NT2/D1 (cell line): ENCODE measurements at regions not wholly inside any gene's neighbourhood (a gene's known extent, or its start where the extent isn't known, plus 50 kb on each side); places are given as distances from the start of the nearest gene placed in this dataset.

Experiments
- SUZ12 ChIP-seq: IDR thresholded peaks from 2 replicates; pipeline ENCODE4 v1.6.1; 2011; ENCODE audit not compliant: insufficient read length, insufficient read depth; ENCODE audit errors: extremely low read depth
- YY1 ChIP-seq: IDR thresholded peaks from 2 replicates; pipeline ENCODE4 v1.6.1; 2011; ENCODE audit not compliant: insufficient read length, insufficient read depth
- ZNF274 ChIP-seq: IDR thresholded peaks from 2 replicates; pipeline ENCODE4 v1.6.1; 2011; ENCODE audit warnings: mild to moderate bottlenecking, low read depth, low read length

DNA sequence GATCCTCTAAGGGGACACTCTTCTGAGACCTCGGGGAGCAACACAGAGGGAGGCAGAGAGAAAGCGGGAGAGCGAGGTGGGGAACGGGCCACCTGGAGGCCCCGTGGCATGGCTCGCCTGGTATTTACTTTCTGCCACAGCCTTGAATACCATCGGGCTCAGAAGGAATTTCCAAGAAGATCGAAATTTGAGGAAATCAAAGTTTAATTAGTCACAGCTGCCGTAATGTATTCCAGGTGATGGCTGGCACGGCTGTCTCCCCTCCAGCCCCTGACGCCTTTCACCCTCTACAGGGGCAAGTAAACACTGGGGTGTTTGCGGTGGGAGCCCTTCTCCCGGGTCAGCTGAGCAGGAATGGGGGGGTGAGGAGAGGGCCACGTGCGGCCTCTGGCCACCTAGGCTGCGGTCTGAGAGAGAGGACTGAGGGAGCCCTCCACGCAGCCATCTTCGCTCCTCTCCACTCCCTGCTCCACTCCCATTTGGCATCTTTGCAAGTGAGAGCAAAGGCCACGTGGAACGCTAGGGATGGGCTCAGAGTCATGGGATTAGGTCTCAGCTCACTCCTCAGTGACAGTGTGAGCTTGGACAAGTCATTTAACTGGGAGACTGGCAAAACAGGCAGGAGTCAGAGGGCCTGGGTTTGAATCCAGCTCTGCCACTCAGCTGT, 125.2 kb downstream of the SYF2 start:
- TF ChIP-seq YY1, result no peak
- TF ChIP-seq SUZ12, result no peak
- no peak for TF ChIP-seq ZNF274
